Amniotic epithelial cell (primary cell): ENCODE measurements at regions not wholly inside any gene's neighbourhood (a gene's known extent, or its start where the extent isn't known, plus 50 kb on each side); places are given as distances from the start of the nearest gene placed in this dataset.
"Not testable (repeated sequence)": the region's sequence is repeated elsewhere in the genome, so short reads cannot be mapped to it uniquely, and the experiment has no call there.

Source experiments
- DNase-seq: peaks from one replicate; pipeline ENCODE4 v3.0.0-alpha.2; 2010; ENCODE audit warnings: low read depth

- DNase-seq, result no peak
These were observed 226.3 kb downstream of the RCHY1 start for GRCh38 chr4:75287738-75288517.

DNA sequence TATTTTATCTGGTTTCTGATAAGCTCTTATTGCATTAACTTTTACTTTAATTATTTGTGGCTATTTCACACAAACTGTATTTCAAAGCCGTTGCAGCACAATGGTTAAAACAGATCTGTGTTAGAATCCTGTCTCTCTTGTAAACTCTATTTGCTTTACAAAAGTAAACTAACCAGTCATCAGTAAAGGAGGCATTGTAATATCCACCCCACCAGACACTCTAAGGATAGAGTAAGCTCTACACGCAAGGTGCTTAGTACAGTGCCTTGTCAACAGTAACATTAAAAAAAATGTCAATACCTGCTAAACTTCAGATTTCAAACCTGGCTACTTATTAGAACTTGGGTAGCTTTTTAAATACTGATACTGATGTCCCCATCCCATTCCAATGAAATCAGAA lies 228.4 kb downstream of the RCHY1 start:
- DNase-seq, result no peak

DNA sequence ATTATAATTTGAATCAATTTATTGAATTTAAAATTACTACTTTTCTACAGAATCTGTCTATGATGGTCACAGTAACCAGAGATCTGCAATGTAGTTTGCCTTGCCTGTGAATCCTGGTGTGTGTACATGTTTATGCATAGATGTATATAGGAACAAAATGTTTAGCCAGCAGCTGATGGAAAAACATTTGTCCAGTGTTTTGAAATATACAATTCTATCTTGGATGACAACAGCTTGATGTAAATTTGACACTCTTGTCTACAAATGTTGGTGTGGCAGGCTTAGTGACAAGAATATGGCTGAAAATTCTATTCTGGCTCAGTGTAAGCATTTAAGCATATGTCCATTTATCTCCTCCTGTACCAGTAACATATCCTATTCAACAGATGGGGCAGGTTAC lies 229.4 kb downstream of the RCHY1 start:
- no peak for DNase-seq

DNA sequence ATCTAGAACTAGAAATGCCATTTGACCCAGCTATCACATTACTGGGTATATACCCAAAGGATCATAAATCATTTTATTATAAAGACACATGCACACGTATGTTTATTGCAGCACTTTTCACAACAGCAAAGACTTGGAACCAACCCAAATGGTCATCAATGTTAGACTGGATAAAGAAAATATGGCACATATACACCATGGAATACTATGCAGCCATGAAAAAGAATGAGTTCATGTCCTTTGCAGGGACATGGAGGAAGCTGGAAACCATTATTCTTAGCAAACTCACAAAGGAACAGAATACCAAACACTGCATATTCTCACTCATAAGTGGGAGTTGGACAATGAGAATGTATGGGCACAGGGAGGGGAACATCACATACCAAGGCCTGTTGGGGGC lies 233.7 kb downstream of the RCHY1 start:
- DNase-seq, result not testable (repeated sequence)

- DNase-seq, result no peak
These were observed 254.9 kb downstream of the RCHY1 start for GRCh38 chr4:75259306-75259705.

- DNase-seq, result no peak
These were observed 258.9 kb downstream of the RCHY1 start for GRCh38 chr4:75255261-75255660.

GRCh38 chr4:75254745-75255144 lies 259.5 kb downstream of the RCHY1 start:
- peak; percentile 61 for DNase-seq

DNA sequence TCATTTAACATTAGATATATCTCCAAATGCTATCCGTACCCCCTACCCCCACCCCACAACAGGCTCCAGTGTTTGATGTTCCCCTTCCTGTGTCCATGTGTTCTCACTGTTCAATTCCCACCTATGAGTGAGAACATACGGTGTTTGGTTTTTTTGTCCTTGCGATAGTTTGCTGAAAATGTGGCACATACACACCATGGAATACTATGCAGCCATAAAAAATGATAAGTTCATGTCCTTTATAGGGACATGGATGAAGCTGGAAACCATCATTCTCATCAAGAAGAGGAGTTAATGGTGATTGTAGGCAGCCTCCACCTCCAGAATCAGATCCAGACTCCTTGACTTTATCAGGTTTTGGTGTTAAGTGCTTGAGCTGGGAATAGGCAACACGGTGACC lies 261.1 kb downstream of the RCHY1 start:
- DNase-seq, result not testable (repeated sequence)

DNA sequence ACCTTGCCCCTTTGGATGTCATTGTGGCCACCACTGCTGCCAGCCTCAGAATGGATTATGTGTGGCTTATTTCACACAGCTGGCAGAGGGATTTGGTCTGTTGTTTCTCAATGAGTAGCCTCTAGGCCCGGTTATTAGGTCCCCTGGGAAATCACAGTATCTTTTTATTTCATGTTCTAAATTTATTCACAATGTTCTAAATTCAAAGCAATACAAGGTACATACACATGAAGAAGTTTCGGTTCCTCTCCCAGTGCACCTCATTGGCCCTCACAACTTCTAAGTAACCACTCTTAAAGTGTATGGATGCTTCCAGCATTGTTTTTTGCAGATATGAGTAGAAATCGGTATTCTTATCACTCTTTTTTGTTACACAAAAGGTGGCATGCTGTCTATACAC lies 262.7 kb downstream of the RCHY1 start:
- DNase-seq, result no peak

DNA sequence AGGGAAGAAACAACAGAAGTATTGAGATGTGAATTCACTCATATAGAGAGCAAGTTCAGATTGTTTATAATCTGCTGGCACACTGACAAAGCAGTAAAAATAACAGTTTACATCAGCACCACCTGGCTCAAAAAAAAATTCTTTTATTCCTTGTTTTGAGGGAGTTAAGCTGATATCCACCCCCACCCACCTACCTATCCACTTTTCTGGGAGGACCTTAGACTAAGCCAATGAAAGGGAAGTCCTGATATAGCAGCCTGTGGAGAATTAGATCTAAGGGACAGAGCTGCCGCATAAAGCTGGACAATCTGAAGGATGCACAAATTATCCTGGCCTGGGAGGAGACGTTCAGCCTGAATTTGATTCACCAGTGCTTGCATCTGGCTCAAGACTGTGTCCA lies 264.5 kb downstream of the RCHY1 start:
- no peak for DNase-seq

GRCh38 chr4:75248770-75249407 lies 265.3 kb downstream of the RCHY1 start:
- peak; percentile 80 for DNase-seq

GRCh38 chr4:75244325-75244724 lies 269.9 kb downstream of the RCHY1 start:
- DNase-seq, result no peak

DNA sequence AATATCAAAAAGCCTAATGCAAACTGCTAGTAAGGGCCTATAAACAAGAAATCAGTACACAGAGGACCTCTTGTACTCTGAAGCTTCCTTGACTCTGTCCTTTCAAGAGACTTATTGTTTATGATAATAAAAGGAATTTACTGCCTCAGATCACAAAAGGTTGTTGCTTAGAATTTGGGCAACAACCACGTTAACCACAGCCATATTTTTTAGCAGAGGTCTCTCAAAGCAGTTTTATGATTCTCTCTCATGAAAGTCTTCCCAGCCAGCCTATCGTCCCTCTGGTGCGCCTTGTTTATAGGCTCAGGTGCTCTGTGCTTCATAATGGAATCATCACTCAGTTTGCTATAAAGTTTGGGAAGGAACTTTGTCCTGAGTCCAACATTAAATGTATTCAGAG lies 270.6 kb downstream of the RCHY1 start:
- no peak for DNase-seq

GRCh38 chr4:75235359-75235951 lies 278.7 kb downstream of the RCHY1 start:
- peak; percentile 93 for DNase-seq

DNA sequence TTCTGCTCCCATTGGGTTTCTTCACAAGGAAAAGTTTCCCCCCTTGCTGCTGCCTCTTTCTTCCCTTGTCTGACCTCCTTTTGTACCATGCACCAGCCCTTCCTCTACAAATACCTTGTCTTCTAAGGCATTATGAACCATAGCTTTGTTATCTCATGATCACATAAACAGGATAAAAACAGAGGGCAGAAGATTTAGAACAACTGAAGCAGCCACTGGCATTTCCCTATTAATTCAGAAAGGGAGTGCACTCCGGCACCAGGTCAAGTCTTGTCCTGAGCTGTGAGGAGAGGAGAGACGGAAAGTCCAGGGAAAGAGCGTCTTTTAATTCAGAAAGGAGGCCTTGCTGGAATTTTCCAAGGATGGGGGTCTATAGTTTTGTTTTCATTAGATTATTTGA lies 281.7 kb downstream of the RCHY1 start:
- peak; percentile 96 for DNase-seq

- DNase-seq, result peak; percentile 99
These were observed 284.2 kb downstream of the RCHY1 start for GRCh38 chr4:75229806-75230570.

- DNase-seq, result no peak
These were observed 280.6 kb downstream of the PARM1 start for GRCh38 chr4:75213480-75213879.

GRCh38 chr4:75211422-75211821 lies 278.5 kb downstream of the PARM1 start:
- no peak for DNase-seq

- DNase-seq, result no peak
These were observed 275.0 kb downstream of the PARM1 start for GRCh38 chr4:75207902-75208301.

DNA sequence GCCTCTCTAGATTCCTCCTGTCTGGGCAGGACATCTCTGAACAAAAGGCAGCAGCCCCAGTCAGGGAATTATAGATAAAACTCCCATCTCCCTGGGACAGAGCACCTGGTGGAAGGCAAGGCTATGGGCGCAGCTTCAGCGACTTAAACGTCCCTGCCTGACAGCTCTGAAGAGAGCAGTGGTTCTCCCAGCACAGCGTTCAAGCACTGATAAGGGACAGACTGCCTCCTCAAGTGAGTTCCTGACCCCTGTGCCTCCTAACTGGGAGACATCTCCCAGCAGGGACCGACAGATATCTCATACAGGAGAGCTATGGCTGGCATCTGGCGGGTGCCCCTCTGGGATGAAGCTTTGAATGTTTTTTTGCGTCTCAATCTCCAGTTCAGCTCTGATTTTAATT lies 262.2 kb downstream of the PARM1 start:
- DNase-seq, result no peak

DNA sequence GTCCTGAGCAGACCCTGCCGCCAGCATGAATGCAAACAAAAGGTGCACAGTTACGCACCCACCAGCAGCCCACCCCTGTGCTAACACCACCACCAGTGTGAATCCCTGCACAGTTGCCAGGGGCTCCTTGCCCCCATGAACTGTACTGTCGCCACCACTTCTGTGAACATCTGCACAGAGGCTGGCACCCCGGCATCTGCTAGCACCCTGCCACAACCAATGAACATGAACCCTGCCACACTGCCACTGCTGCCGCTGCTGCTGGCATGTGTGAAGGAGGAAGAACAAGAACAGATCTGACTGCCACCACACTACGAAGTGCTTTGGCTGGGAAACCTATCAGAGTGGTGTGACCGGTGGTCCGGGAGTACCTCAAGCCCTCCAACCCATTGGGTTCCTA lies 261.3 kb downstream of the PARM1 start:
- no peak for DNase-seq

DNA sequence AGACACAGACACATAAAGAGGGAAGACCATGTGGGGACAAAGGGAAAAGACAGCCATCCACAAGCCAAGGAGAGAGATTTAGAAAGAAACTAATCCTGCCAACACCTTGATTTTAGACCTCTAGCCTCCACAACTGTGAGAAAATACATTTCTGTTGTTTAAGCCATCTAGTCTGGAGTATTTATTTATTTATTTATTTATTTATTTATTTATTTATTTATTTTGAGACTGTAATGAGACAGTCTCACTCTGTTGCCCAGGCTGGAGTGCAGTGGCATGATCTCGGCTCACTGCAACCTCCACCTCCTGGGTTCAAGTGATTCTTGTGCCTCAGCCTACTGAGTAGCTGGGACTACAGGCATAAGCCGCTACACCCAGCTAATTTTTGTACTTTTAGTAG lies 259.3 kb downstream of the PARM1 start:
- not testable (repeated sequence) for DNase-seq
